ENCODE measurements at regions not wholly inside any gene's neighbourhood (a gene's known extent, or its start where the extent isn't known, plus 50 kb on each side); places are given as distances from the start of the nearest gene placed in this dataset.

DNA sequence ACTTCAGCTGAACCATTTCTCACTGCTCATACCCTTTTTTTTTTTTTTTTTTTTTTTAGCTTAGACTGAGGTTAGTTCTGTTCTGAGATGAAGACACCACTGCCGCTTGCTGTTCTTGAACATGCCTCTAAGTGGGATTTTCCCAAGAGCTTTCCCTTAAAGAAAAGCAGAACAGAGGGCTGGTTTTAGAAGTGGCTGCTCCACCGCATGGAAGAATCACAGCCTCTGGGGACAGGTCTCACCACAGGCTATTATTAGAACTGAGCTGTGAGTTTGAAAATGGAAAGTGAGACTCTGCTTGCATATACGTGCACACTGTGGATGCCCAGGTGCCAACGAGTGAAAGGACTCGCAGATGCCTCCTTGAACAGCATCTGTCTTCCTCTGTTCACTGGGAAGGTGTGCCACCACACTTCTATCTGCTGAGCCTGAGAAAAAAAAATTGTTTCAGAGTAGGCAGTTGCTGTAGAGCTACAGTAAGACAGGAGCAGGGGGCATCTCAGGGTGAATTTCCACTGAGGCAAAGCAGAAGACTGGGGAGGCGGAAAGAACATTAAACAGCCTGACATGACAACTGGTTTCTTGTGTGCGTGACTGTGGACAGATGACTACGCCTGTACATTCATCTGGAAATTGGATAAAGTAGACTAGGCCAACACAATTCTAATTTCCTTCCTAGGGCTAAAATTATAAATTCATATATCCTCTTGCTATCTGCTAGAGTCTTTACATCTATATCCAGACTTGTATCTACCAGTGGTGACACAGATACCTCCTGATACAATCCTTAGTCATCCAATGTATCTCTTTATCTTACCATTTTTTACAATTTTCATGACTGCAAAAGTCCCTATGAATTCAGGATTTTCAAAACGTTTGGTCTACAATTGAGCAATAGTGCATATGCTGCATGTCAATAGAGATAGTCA is 1045.7 kb upstream of the CELF4 start:
- TF ChIP-seq ZNF384 (IDR thresholded peaks at IDR 0.05) (no peak), FOXA1 (IDR thresholded peaks at IDR 0.05) (no peak), SP1 (IDR thresholded peaks at IDR 0.05) (no peak)

Measured in HEK293T (cell line).